CD4-positive, alpha-beta T cell treated with Interferon gamma for 1 hour (primary cell): ENCODE measurements at regions not wholly inside any gene's neighbourhood (a gene's known extent, or its start where the extent isn't known, plus 50 kb on each side); places are given as distances from the start of the nearest gene placed in this dataset.

ENCODE experiments used
- DNase-seq: peaks from one replicate; pipeline ENCODE4 v3.0.0-alpha.2; 2020

- DNase-seq: no peak
Measured at GRCh38 chr18:57991552-57991951, 52.5 kb upstream of the NEDD4L start.

- DNase-seq: no peak
Measured at GRCh38 chr18:57989536-57989935, 54.5 kb upstream of the NEDD4L start.

- no peak for DNase-seq
Measured at GRCh38 chr18:57984490-57985115, 59.4 kb upstream of the NEDD4L start.

- DNase-seq: no peak
Measured at GRCh38 chr18:57983965-57984364, 60.1 kb upstream of the NEDD4L start.

GRCh38 chr18:57983472-57983871 is 60.6 kb upstream of the NEDD4L start:
- DNase-seq: no peak

- no peak for DNase-seq
Measured at GRCh38 chr18:57982372-57983021, 61.5 kb upstream of the NEDD4L start.

GRCh38 chr18:57981308-57982028 is 62.6 kb upstream of the NEDD4L start:
- no peak for DNase-seq

GRCh38 chr18:57980573-57981307 is 63.3 kb upstream of the NEDD4L start:
- DNase-seq: no peak

GRCh38 chr18:57976230-57976773 is 67.7 kb upstream of the NEDD4L start:
- DNase-seq: no peak

GRCh38 chr18:57975805-57976204 is 68.2 kb upstream of the NEDD4L start:
- no peak for DNase-seq

GRCh38 chr18:57974585-57975265 is 69.3 kb upstream of the NEDD4L start:
- no peak for DNase-seq

- DNase-seq: no peak
Measured at GRCh38 chr18:57973889-57974288, 70.1 kb upstream of the NEDD4L start.

- DNase-seq: no peak
Measured at GRCh38 chr18:57970356-57971095, 73.5 kb upstream of the NEDD4L start.

- no peak for DNase-seq
Measured at GRCh38 chr18:57969824-57970223, 74.2 kb upstream of the NEDD4L start.

- DNase-seq: no peak
Measured at GRCh38 chr18:57965246-57965645, 78.8 kb upstream of the NEDD4L start.

- DNase-seq: no peak
Measured at GRCh38 chr18:57961876-57962505, 82.0 kb upstream of the NEDD4L start.

GRCh38 chr18:57961411-57961810 is 82.6 kb upstream of the NEDD4L start:
- DNase-seq: no peak

GRCh38 chr18:57959278-57959677 is 84.7 kb upstream of the NEDD4L start:
- DNase-seq: no peak

GRCh38 chr18:57957210-57957609 is 86.8 kb upstream of the NEDD4L start:
- DNase-seq: no peak

GRCh38 chr18:57956491-57956890 is 87.5 kb upstream of the NEDD4L start:
- no peak for DNase-seq

GRCh38 chr18:57954935-57955334 is 89.1 kb upstream of the NEDD4L start:
- DNase-seq: no peak
